CD4-positive, alpha-beta T cell (primary cell): ENCODE measurements at regions not wholly inside any gene's neighbourhood (a gene's known extent, or its start where the extent isn't known, plus 50 kb on each side); places are given as distances from the start of the nearest gene placed in this dataset.
A peak's percentile ranks its signal among the peaks of the same experiment; 100 is the strongest.
"Not testable (repeated sequence)": the region's sequence is repeated elsewhere in the genome, so short reads cannot be mapped to it uniquely, and the experiment has no call there.

Experiments used
- ATAC-seq: fragments of 200-7000 bp; cut with Tn5 transposase; one replicate; pipeline ENCODE4 v1.10.0; 2022; ENCODE audit warnings: mild to moderate bottlenecking; ENCODE audit not compliant: poor library complexity
- CTCF ChIA-PET: fragments of 350-600 bp; sonication (Branson Sonifier 250); formaldehyde crosslinking; loops from one replicate; lab custom pipeline; 2021; ENCODE audit warnings: antibody characterized with exemption, inconsistent platforms; lab: Charles Lee
- POLR2A ChIA-PET: fragments of 350-600 bp; sonication (Branson Sonifier 250); formaldehyde crosslinking; loops from one replicate; lab custom pipeline; 2021; ENCODE audit warnings: antibody characterized with exemption, inconsistent platforms; lab: Charles Lee
- DNase-seq, 14 experiments: peaks; one replicate each; pipeline ENCODE4 v3.0.0-alpha.2; 2013 to 2020; ENCODE audit warnings: mixed read lengths in 2 of 14
- H3K27ac ChIP-seq, 2 donors: one replicate each; pipeline versions ENCODE4 v1.5.1 to v1.7.0; 2013; ENCODE audit warnings: low read length in 2 of 2, low read depth in 1 of 2, mild to moderate bottlenecking in 1 of 2
- H3K27me3 ChIP-seq, 2 experiments: 1 replicate in 1 of 2; 2 replicates in 1 of 2; pipeline versions ENCODE4 v1.6.1 to v1.7.0; 2013; ENCODE audit warnings: low read length in 2 of 2, control low read depth in 1 of 2, mild to moderate bottlenecking in 1 of 2, moderate library complexity in 1 of 2; ENCODE audit not compliant: insufficient read depth in 2 of 2, control insufficient read depth in 1 of 2
- H3K36me3 ChIP-seq: one replicate; pipeline ENCODE4 v1.6.1; 2013; ENCODE audit warnings: low read length, control low read depth; ENCODE audit not compliant: insufficient read depth
- H3K4me1 ChIP-seq: one replicate; pipeline ENCODE4 v1.6.1; 2013; ENCODE audit warnings: low read length, control low read depth; ENCODE audit not compliant: insufficient read depth
- H3K4me3 ChIP-seq: one replicate; pipeline ENCODE4 v1.5.1; 2013; ENCODE audit warnings: mild to moderate bottlenecking, low read length, moderate library complexity
- H3K9me3 ChIP-seq, 2 experiments: 1 replicate in 1 of 2; 2 replicates in 1 of 2; pipeline versions ENCODE4 v1.6.1 to v1.7.0; 2013; ENCODE audit warnings: low read length in 2 of 2, mild to moderate bottlenecking in 2 of 2, control low read depth in 1 of 2, moderate library complexity in 1 of 2; ENCODE audit not compliant: control insufficient read depth in 1 of 2, insufficient read depth in 1 of 2
- H3K27ac Mint-ChIP-seq: one replicate; pipeline ENCODE4 v1.8.0; 2020; ENCODE audit warnings: mixed read lengths
- H3K27me3 Mint-ChIP-seq: one replicate; pipeline ENCODE4 v1.8.0; 2021; ENCODE audit warnings: mixed read lengths
- H3K36me3 Mint-ChIP-seq: one replicate; pipeline ENCODE4 v1.8.0; 2021; ENCODE audit warnings: low read depth, mixed read lengths
- H3K4me1 Mint-ChIP-seq: one replicate; pipeline ENCODE4 v1.8.0; 2021; ENCODE audit warnings: low read depth, mixed read lengths
- H3K4me3 Mint-ChIP-seq: one replicate; pipeline ENCODE4 v1.8.0; 2020; ENCODE audit warnings: mild to moderate bottlenecking, mixed read lengths
- H3K9me3 Mint-ChIP-seq: one replicate; pipeline ENCODE4 v1.8.0; 2020; ENCODE audit warnings: mixed read lengths
- intact Hi-C, 2 experiments: fragments of 100-400 bp; cut with DNase I in 1 of 2; cut with micrococcal nuclease in 1 of 2; formaldehyde crosslinking; loops; one replicate each; pipeline versions ENCODE4 v1.15.1 to v1.9.0; 2023 to 2025; cut with DNase I, micrococcal nuclease
- TF ChIP-seq, protein P1 (sequence below): fragments of 200-600 bp; IDR thresholded peaks from one replicate; pipeline ENCODE4 v1.8.0; 2022; ENCODE audit warnings: antibody characterized with exemption, mild to moderate bottlenecking

DNA sequence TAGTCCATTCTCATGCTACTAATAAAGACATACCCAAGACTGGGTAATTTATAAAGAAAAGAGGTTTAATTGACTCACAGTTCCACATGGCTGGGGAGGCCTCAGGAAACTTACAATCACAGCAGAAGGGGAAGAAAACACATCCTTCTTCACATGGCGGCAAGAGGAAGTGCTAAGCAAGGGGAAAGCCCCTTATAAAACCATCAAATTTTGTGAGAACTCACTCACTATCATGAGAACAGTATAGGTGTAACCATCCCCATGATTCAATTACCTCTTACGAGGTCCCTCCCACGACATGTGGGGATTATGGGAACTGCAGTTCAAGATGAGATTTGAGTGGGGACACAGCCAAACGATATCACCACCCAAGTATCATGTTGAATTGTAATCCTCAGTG lies 52.7 kb upstream of the FOXO6 start:
- H3K27me3 ChIP-seq, H3K4me1 Mint-ChIP-seq, H3K4me1 ChIP-seq, H3K27ac Mint-ChIP-seq, H3K4me3 ChIP-seq, H3K9me3 Mint-ChIP-seq, POLR2A ChIA-PET, H3K9me3 ChIP-seq, ATAC-seq, H3K36me3 Mint-ChIP-seq, H3K27ac ChIP-seq, intact Hi-C loops, H3K4me3 Mint-ChIP-seq, CTCF ChIA-PET, H3K36me3 ChIP-seq: not testable (repeated sequence)
- DNase-seq: peak in 1 of 14 experiments; percentile 22
- peaks cover 15% of the 10 kb centered on the region for H3K27me3 Mint-ChIP-seq

DNA sequence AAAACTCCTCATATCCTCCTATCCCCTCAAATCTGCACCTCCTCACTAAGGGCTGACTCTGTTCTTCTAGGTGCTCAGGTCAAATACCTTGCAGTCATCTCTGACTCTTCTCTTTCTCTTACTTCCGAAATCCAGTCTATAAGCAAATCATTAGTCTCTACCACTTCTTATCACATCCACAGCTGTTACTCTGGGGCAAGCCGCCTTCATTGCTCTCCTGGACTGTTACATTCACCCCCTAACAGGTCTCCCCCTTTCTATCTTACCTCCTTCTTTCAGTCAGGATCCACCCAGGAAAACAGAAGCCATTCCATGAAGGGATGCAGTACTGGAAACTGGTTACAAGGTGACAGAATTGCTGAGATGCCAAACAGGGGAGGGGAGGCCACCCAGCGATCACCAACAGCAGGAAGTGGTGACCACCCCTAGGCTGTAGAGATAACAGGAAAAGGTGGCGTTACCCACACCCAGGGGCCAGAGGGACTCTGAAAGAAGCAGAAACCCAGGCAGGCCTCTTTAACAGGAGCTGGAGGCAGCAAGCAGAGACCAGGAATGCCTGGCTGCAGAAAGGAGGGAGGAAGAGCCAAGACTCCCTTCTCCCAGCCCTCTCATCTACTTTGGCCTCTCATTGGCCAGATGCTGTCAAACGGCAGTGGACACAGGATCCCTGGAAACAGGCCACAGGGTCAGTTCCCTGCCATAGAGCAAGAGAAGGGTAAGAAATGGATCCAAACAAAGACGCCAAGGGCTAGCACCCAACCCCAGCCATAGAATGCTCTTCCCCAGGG lies 55.5 kb upstream of the FOXO6 start:
- peak in 1 of 14 experiments; percentile 26 for DNase-seq
- no peak overlapping the region for H3K27ac Mint-ChIP-seq

GRCh38 chr1:41296506-41296905 lies 54.4 kb upstream of the SCMH1 start:
- intact Hi-C loops: no loop called here
- Histone ChIP-seq H3K27ac (no peak overlapping the region), H3K4me1 (no peaks in the 10 kb centered on the region), H3K9me3 (no peaks in the 10 kb centered on the region), H3K4me3 (no peak overlapping the region), H3K36me3 (no peaks in the 10 kb centered on the region), H3K27me3 (peaks cover 0 to 4% of the 10 kb centered on the region in 2 experiments)
- CTCF ChIA-PET: no interaction called here
- POLR2A ChIA-PET: no interaction called here
- Mint-ChIP-seq H3K9me3 (no peaks in the 10 kb centered on the region), H3K27me3 (peaks cover 12% of the 10 kb centered on the region), H3K36me3 (no peaks in the 10 kb centered on the region), H3K4me1 (no peaks in the 10 kb centered on the region), H3K27ac (no peak overlapping the region), H3K4me3 (no peak overlapping the region)
- DNase-seq (no peak), ATAC-seq (no peak)
- TF ChIP-seq, protein P1, sequence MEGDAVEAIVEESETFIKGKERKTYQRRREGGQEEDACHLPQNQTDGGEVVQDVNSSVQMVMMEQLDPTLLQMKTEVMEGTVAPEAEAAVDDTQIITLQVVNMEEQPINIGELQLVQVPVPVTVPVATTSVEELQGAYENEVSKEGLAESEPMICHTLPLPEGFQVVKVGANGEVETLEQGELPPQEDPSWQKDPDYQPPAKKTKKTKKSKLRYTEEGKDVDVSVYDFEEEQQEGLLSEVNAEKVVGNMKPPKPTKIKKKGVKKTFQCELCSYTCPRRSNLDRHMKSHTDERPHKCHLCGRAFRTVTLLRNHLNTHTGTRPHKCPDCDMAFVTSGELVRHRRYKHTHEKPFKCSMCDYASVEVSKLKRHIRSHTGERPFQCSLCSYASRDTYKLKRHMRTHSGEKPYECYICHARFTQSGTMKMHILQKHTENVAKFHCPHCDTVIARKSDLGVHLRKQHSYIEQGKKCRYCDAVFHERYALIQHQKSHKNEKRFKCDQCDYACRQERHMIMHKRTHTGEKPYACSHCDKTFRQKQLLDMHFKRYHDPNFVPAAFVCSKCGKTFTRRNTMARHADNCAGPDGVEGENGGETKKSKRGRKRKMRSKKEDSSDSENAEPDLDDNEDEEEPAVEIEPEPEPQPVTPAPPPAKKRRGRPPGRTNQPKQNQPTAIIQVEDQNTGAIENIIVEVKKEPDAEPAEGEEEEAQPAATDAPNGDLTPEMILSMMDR: no peak

More for the DNA sequence above, 55.5 kb upstream of the FOXO6 start:
- no peak for ATAC-seq
- intact Hi-C loops: no loop called here
- POLR2A ChIA-PET: no interaction called here
- no peaks in the 10 kb centered on the region for H3K4me1 ChIP-seq
- no peak overlapping the region for H3K27ac ChIP-seq
- H3K36me3 Mint-ChIP-seq: no peaks in the 10 kb centered on the region
- H3K4me3 Mint-ChIP-seq: no peak overlapping the region
- peaks cover 20% of the 10 kb centered on the region for H3K27me3 Mint-ChIP-seq
- no peaks in the 10 kb centered on the region for H3K9me3 Mint-ChIP-seq
- H3K9me3 ChIP-seq: no peaks in the 10 kb centered on the region
- no peak overlapping the region for H3K4me3 ChIP-seq
- no peaks in the 10 kb centered on the region for H3K36me3 ChIP-seq
- CTCF ChIA-PET: no interaction called here
- TF ChIP-seq, protein P1: no peak
- no peaks in the 10 kb centered on the region for H3K4me1 Mint-ChIP-seq
- H3K27me3 ChIP-seq: peaks cover 0 to 6% of the 10 kb centered on the region in 2 experiments

DNA sequence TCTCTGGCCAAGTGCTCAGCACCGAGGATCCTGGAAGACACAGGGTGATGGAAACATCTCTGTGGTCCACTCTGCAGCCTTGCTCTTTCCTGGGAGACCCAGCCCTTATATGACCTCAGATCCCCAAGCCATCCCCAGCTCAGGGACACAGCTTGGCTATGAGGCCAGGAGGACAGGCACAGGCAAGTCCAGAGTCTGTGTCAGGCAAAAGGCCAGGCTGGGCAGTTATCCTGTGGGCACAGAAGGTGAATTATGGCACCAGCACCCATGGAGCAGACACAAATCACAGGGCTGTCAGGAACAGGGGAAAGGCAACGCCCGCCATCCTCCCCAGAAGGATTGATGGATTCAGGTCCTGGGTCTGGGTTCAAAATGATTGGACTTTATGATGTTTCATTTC lies 52.1 kb upstream of the SCMH1 start:
- CTCF ChIA-PET: no interaction called here
- H3K36me3 ChIP-seq: no peaks in the 10 kb centered on the region
- no peaks in the 10 kb centered on the region for H3K36me3 Mint-ChIP-seq
- TF ChIP-seq, protein P1: no peak
- no peaks in the 10 kb centered on the region for H3K4me1 Mint-ChIP-seq
- no peak for DNase-seq
- POLR2A ChIA-PET: no interaction called here
- peaks cover 32% of the 10 kb centered on the region for H3K27me3 Mint-ChIP-seq
- H3K27me3 ChIP-seq: peaks cover 4 to 10% of the 10 kb centered on the region in 2 experiments
- no peak overlapping the region for H3K27ac ChIP-seq
- H3K4me3 ChIP-seq: no peak overlapping the region
- H3K9me3 ChIP-seq: no peaks in the 10 kb centered on the region
- ATAC-seq: no peak
- H3K4me3 Mint-ChIP-seq: no peak overlapping the region
- H3K4me1 ChIP-seq: no peaks in the 10 kb centered on the region
- intact Hi-C loops: no loop called here
- H3K27ac Mint-ChIP-seq: no peak overlapping the region
- no peaks in the 10 kb centered on the region for H3K9me3 Mint-ChIP-seq
